HEK293 (cell line): ENCODE measurements at regions not wholly inside any gene's neighbourhood (a gene's known extent, or its start where the extent isn't known, plus 50 kb on each side); places are given as distances from the start of the nearest gene placed in this dataset.

Experiments
- YY1 ChIP-seq: fragments of 450-650 bp; formaldehyde crosslinking; IDR thresholded peaks from 2 replicates; pipeline ENCODE4 v1.5.1; 2018; ENCODE audit warnings: missing biosample characterization, missing genetic modification characterization
- TF ChIP-seq, protein P1 (sequence below): fragments of 450-650 bp; formaldehyde crosslinking; IDR thresholded peaks from 2 replicates; pipeline ENCODE4 v1.5.1; 2016; ENCODE audit warnings: missing biosample characterization, missing genetic modification characterization

DNA sequence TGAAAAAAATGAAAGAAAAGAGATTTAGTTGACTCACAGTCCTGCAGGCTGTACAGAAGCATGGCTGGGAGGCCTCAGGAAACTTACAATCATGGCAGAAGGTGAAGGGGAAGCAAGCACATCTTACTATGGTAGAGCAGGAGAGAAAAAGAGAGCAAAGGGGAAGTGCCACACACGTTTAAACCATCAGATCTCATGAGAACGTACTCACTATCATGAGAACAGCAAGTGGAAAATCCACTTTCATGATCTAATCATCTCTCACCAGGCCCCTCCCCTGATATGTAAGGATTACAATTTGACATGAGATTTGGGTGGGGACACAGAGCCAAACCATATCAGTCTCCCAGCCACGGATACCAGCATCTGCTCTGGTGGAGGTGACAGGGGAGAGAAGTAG, 50.8 kb upstream of the CPOX start:
- no peak for TF ChIP-seq YY1 (tag by site-specific recombination)
- TF ChIP-seq, protein P1, sequence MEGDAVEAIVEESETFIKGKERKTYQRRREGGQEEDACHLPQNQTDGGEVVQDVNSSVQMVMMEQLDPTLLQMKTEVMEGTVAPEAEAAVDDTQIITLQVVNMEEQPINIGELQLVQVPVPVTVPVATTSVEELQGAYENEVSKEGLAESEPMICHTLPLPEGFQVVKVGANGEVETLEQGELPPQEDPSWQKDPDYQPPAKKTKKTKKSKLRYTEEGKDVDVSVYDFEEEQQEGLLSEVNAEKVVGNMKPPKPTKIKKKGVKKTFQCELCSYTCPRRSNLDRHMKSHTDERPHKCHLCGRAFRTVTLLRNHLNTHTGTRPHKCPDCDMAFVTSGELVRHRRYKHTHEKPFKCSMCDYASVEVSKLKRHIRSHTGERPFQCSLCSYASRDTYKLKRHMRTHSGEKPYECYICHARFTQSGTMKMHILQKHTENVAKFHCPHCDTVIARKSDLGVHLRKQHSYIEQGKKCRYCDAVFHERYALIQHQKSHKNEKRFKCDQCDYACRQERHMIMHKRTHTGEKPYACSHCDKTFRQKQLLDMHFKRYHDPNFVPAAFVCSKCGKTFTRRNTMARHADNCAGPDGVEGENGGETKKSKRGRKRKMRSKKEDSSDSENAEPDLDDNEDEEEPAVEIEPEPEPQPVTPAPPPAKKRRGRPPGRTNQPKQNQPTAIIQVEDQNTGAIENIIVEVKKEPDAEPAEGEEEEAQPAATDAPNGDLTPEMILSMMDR (tag by site-specific recombination), result no peak
